Astrocyte (in vitro differentiated cells and primary cell): ENCODE measurements at regions not wholly inside any gene's neighbourhood (a gene's known extent, or its start where the extent isn't known, plus 50 kb on each side); places are given as distances from the start of the nearest gene placed in this dataset.

Experiments used
- DNase-seq: peaks from one replicate; pipeline ENCODE4 v3.0.0-alpha.2; 2010; ENCODE audit warnings: low read depth
- FAIRE-seq: peaks from 2 replicates; lab custom pipeline; 2011; peaks lifted over from hg19 to GRCh38; lab: Jason Lieb, UNC
- H2AFZ ChIP-seq: 2 replicates; pipeline ENCODE4 v1.6.0; 2012; ENCODE audit warnings: low read depth, low read length, inconsistent platforms
- H3K27ac ChIP-seq: 2 replicates; pipeline ENCODE4 v1.5.1; 2011; ENCODE audit warnings: low read depth, low read length, inconsistent platforms
- H3K27me3 ChIP-seq: 2 replicates; pipeline ENCODE4 v1.6.0; 2011; ENCODE audit warnings: low read length, inconsistent platforms; ENCODE audit not compliant: insufficient read depth
- H3K36me3 ChIP-seq: 2 replicates; pipeline ENCODE4 v1.5.1; 2011; ENCODE audit warnings: low read length, inconsistent platforms; ENCODE audit not compliant: insufficient read depth
- H3K4me1 ChIP-seq: 2 replicates; pipeline ENCODE4 v1.5.1; 2011; ENCODE audit warnings: low read length, inconsistent platforms; ENCODE audit not compliant: insufficient read depth
- H3K4me2 ChIP-seq: 2 replicates; pipeline ENCODE4 v1.6.0; 2012; ENCODE audit warnings: low read length, inconsistent platforms
- H3K4me3 ChIP-seq: 2 replicates; pipeline ENCODE4 v1.5.1; 2011; ENCODE audit warnings: low read depth, mild to moderate bottlenecking, low read length, inconsistent platforms; ENCODE audit not compliant: insufficient read depth
- H3K79me2 ChIP-seq: 2 replicates; pipeline ENCODE4 v1.6.0; 2012; ENCODE audit warnings: mild to moderate bottlenecking, low read length, inconsistent platforms; ENCODE audit not compliant: insufficient read depth
- H3K9ac ChIP-seq: 2 replicates; pipeline ENCODE4 v1.6.0; 2012; ENCODE audit warnings: mild to moderate bottlenecking, low read length, inconsistent platforms
- H3K9me3 ChIP-seq: 2 replicates; pipeline ENCODE4 v1.5.1; 2012; ENCODE audit warnings: low read depth, mild to moderate bottlenecking, low read length, inconsistent platforms; ENCODE audit not compliant: insufficient read depth
- H4K20me1 ChIP-seq: 2 replicates; pipeline ENCODE4 v1.6.0; 2012; ENCODE audit warnings: low read length, inconsistent platforms; ENCODE audit not compliant: insufficient read depth
- H3K27ac Mint-ChIP-seq: one replicate; pipeline ENCODE4 v1.8.0; 2021; ENCODE audit warnings: mild to moderate bottlenecking, mixed read lengths; ENCODE audit not compliant: unreplicated experiment
- H3K27me3 Mint-ChIP-seq: one replicate; pipeline ENCODE4 v1.8.0; 2021; ENCODE audit warnings: low read depth, mixed read lengths; ENCODE audit not compliant: unreplicated experiment
- H3K36me3 Mint-ChIP-seq: one replicate; pipeline ENCODE4 v1.8.0; 2021; ENCODE audit warnings: low read depth, mixed read lengths; ENCODE audit not compliant: unreplicated experiment
- H3K4me1 Mint-ChIP-seq: one replicate; pipeline ENCODE4 v1.8.0; 2021; ENCODE audit warnings: low read depth, mixed read lengths; ENCODE audit not compliant: unreplicated experiment
- H3K4me3 Mint-ChIP-seq: one replicate; pipeline ENCODE4 v1.8.0; 2021; ENCODE audit warnings: mild to moderate bottlenecking, moderate library complexity, mixed read lengths; ENCODE audit not compliant: unreplicated experiment
- H3K9me3 Mint-ChIP-seq: one replicate; pipeline ENCODE4 v1.8.0; 2021; ENCODE audit warnings: mild to moderate bottlenecking, mixed read lengths; ENCODE audit not compliant: unreplicated experiment
- EZH2 ChIP-seq: IDR thresholded peaks from 2 replicates; pipeline ENCODE4 v1.6.1; 2012; ENCODE audit warnings: mild to moderate bottlenecking, low read length, inconsistent platforms; ENCODE audit not compliant: insufficient read depth
- TF ChIP-seq, protein P1 (sequence below): IDR thresholded peaks from 2 replicates; pipeline ENCODE4 v1.5.1; 2011; ENCODE audit warnings: low read depth, mild to moderate bottlenecking, inconsistent platforms, low read length, moderate library complexity; ENCODE audit not compliant: insufficient read depth

DNA sequence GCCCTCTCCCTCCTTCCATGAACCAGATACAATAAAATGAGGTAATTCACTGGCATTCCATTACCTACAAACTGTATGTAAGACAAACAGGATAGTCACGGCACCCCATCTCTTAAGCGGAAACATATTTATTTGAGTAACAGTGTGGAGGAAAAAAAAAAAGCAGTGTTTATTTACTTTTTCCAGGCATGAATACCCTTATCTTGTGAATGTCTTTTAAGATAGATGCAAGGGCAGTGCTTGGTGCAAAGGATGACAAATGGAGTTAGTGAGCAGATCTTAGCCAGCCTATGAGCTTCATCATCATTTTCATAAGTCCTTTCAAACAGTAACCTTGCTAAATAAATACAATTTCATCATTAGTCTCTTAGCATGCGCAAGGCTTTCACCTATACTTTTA is 1661.8 kb upstream of the SPRY2 start:
- Histone ChIP-seq H3K4me1 (no peaks in the 10 kb centered on the region), H3K36me3 (no peaks in the 10 kb centered on the region), H3K9me3 (no peaks in the 10 kb centered on the region), H3K9ac (no peak overlapping the region), H3K4me3 (no peak overlapping the region), H3K27me3 (no peaks in the 10 kb centered on the region), H4K20me1 (no peaks in the 10 kb centered on the region), H3K4me2 (no peak overlapping the region), H3K27ac (no peak overlapping the region), H2AFZ (no peak overlapping the region), H3K79me2 (no peaks in the 10 kb centered on the region)
- TF ChIP-seq, protein P1, sequence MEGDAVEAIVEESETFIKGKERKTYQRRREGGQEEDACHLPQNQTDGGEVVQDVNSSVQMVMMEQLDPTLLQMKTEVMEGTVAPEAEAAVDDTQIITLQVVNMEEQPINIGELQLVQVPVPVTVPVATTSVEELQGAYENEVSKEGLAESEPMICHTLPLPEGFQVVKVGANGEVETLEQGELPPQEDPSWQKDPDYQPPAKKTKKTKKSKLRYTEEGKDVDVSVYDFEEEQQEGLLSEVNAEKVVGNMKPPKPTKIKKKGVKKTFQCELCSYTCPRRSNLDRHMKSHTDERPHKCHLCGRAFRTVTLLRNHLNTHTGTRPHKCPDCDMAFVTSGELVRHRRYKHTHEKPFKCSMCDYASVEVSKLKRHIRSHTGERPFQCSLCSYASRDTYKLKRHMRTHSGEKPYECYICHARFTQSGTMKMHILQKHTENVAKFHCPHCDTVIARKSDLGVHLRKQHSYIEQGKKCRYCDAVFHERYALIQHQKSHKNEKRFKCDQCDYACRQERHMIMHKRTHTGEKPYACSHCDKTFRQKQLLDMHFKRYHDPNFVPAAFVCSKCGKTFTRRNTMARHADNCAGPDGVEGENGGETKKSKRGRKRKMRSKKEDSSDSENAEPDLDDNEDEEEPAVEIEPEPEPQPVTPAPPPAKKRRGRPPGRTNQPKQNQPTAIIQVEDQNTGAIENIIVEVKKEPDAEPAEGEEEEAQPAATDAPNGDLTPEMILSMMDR = no peak
- no peak for TF ChIP-seq EZH2
- no peaks in the 10 kb centered on the region for H3K27me3 Mint-ChIP-seq
- FAIRE-seq (no peak), DNase-seq (no peak)
- H3K36me3 Mint-ChIP-seq = no peaks in the 10 kb centered on the region
- no peaks in the 10 kb centered on the region for H3K9me3 Mint-ChIP-seq
- no peaks in the 10 kb centered on the region for H3K4me1 Mint-ChIP-seq
- H3K4me3 Mint-ChIP-seq = no peak overlapping the region
- no peak overlapping the region for H3K27ac Mint-ChIP-seq

DNA sequence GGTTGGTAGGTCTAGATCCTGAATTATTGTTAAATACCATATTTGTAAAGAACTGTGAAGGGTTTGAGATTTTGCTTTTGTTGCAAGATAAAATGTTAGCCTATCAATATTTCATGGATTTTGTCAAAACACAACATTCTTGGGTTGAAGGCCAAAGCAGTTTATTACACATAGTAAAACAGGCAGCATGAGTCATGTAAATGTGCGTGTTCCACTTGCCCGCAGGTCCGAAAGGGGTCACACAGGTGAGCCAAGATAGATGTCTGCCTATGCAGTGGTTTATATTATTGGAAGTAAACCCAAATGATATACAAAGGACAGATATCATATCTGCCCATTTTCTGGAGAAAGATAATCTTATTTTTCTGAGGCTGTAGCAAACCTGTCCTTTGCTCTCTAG is 1654.4 kb upstream of the SPRY2 start:
- Histone ChIP-seq H3K9me3 (no peaks in the 10 kb centered on the region), H3K36me3 (no peaks in the 10 kb centered on the region), H2AFZ (no peak overlapping the region), H3K4me3 (no peak overlapping the region), H4K20me1 (no peaks in the 10 kb centered on the region), H3K4me1 (no peaks in the 10 kb centered on the region), H3K27me3 (no peaks in the 10 kb centered on the region), H3K27ac (no peak overlapping the region), H3K4me2 (no peak overlapping the region), H3K79me2 (no peaks in the 10 kb centered on the region), H3K9ac (no peak overlapping the region)
- Mint-ChIP-seq H3K9me3 (no peaks in the 10 kb centered on the region), H3K4me1 (no peaks in the 10 kb centered on the region), H3K36me3 (no peaks in the 10 kb centered on the region), H3K4me3 (no peak overlapping the region), H3K27me3 (no peaks in the 10 kb centered on the region), H3K27ac (no peak overlapping the region)
- TF ChIP-seq EZH2 = no peak
- TF ChIP-seq, protein P1 = no peak
- FAIRE-seq (no peak), DNase-seq (no peak)

DNA sequence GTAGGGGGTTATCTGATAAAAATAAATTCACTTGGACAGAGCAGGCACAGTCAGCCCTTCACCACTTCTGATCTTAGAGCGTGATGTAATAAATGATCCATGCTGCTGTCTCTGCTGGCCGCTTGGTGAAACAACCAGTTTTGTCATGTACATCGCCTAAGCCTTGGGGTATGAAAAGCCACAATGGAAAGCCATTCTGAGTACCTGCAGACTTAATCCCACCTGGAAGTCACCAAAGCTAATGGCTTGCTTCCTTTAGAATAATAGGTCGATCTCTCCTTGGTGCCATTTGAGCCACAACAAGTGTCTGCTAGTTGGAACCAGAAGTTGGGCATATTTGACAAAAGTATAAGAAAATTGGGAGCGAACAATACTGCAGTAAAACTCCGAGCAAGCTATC is 1649.7 kb upstream of the SPRY2 start:
- Histone ChIP-seq H3K79me2 (no peaks in the 10 kb centered on the region), H2AFZ (no peak overlapping the region), H3K4me2 (no peak overlapping the region), H3K9me3 (no peaks in the 10 kb centered on the region), H3K27ac (no peak overlapping the region), H3K4me1 (no peaks in the 10 kb centered on the region), H4K20me1 (no peaks in the 10 kb centered on the region), H3K4me3 (no peak overlapping the region), H3K9ac (no peak overlapping the region), H3K36me3 (no peaks in the 10 kb centered on the region), H3K27me3 (no peaks in the 10 kb centered on the region)
- Mint-ChIP-seq H3K9me3 (no peaks in the 10 kb centered on the region), H3K27ac (no peak overlapping the region), H3K27me3 (no peaks in the 10 kb centered on the region), H3K4me3 (no peak overlapping the region), H3K4me1 (no peaks in the 10 kb centered on the region), H3K36me3 (no peaks in the 10 kb centered on the region)
- DNase-seq = no peak
- TF ChIP-seq, protein P1 = no peak
- TF ChIP-seq EZH2 = no peak
- no peak for FAIRE-seq
